ENCODE measurements at regions not wholly inside any gene's neighbourhood (a gene's known extent, or its start where the extent isn't known, plus 50 kb on each side); places are given as distances from the start of the nearest gene placed in this dataset.

- TF ChIP-seq CTCF (conservative IDR thresholded peaks at IDR 0.05; ENCODE audit: low read length) (no peak), EZH2phosphoT487 (IDR thresholded peaks at IDR 0.05; ENCODE audit: borderline replicate concordance) (no peak)
Measured at GRCh38 chr1:59027177-59027576, 243.3 kb upstream of the JUN start.

Data from Loucy (cell line).